Endothelial cell of umbilical vein (primary cell): ENCODE measurements at regions not wholly inside any gene's neighbourhood (a gene's known extent, or its start where the extent isn't known, plus 50 kb on each side); places are given as distances from the start of the nearest gene placed in this dataset.

Source experiments
- POLR2A ChIP-seq: IDR thresholded peaks from 2 replicates; pipeline ENCODE4 v1.6.1; 2012; ENCODE audit warnings: low read depth, mild to moderate bottlenecking, control low read depth, low read length
- TF ChIP-seq, protein P1 (sequence below), 2 donors: IDR thresholded peaks; 1 replicate in 1 of 2; 2 replicates in 1 of 2; pipeline ENCODE4 v1.5.1; 2011; ENCODE audit warnings: low read length in 2 of 2, mild to moderate bottlenecking in 2 of 2, moderate library complexity in 2 of 2, control low read depth in 1 of 2, inconsistent platforms in 1 of 2, low read depth in 1 of 2; ENCODE audit not compliant: insufficient read depth in 1 of 2; ENCODE audit errors: extremely low read depth in 1 of 2

- TF ChIP-seq, protein P1, sequence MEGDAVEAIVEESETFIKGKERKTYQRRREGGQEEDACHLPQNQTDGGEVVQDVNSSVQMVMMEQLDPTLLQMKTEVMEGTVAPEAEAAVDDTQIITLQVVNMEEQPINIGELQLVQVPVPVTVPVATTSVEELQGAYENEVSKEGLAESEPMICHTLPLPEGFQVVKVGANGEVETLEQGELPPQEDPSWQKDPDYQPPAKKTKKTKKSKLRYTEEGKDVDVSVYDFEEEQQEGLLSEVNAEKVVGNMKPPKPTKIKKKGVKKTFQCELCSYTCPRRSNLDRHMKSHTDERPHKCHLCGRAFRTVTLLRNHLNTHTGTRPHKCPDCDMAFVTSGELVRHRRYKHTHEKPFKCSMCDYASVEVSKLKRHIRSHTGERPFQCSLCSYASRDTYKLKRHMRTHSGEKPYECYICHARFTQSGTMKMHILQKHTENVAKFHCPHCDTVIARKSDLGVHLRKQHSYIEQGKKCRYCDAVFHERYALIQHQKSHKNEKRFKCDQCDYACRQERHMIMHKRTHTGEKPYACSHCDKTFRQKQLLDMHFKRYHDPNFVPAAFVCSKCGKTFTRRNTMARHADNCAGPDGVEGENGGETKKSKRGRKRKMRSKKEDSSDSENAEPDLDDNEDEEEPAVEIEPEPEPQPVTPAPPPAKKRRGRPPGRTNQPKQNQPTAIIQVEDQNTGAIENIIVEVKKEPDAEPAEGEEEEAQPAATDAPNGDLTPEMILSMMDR (IDR thresholded peaks at IDR 0.05; ENCODE audit: extremely low read depth in 1 of 2, insufficient read depth in 1 of 2, low read depth in 1 of 2, low read length in 2 of 2) = no peak
- no peak for TF ChIP-seq POLR2A
Measured at GRCh38 chr12:17084831-17085230, 478.9 kb upstream of the LMO3 start.
